ENCODE measurements at regions not wholly inside any gene's neighbourhood (a gene's known extent, or its start where the extent isn't known, plus 50 kb on each side); places are given as distances from the start of the nearest gene placed in this dataset.

GRCh38 chr16:85461814-85462713 is 151.1 kb upstream of the GSE1 start:
- 3 to 4% methylated on average over 18 to 23 of the region's 35 CpGs for WGBS, 2 donors
- TF ChIP-seq POLR2A (IDR thresholded peaks at IDR 0.05) (no peak), EP300 (IDR thresholded peaks at IDR 0.05) (no peak)
- TF ChIP-seq, protein P1, sequence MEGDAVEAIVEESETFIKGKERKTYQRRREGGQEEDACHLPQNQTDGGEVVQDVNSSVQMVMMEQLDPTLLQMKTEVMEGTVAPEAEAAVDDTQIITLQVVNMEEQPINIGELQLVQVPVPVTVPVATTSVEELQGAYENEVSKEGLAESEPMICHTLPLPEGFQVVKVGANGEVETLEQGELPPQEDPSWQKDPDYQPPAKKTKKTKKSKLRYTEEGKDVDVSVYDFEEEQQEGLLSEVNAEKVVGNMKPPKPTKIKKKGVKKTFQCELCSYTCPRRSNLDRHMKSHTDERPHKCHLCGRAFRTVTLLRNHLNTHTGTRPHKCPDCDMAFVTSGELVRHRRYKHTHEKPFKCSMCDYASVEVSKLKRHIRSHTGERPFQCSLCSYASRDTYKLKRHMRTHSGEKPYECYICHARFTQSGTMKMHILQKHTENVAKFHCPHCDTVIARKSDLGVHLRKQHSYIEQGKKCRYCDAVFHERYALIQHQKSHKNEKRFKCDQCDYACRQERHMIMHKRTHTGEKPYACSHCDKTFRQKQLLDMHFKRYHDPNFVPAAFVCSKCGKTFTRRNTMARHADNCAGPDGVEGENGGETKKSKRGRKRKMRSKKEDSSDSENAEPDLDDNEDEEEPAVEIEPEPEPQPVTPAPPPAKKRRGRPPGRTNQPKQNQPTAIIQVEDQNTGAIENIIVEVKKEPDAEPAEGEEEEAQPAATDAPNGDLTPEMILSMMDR (IDR thresholded peaks at IDR 0.05) = no peak
- peaks cover 0 to 52% (median 34%) of the 10 kb centered on the region in 4 donors for H3K4me1 ChIP-seq
- DNase-seq (ENCODE audit: low spot score in 2 of 2) = no peak
- H3K36me3 ChIP-seq = no peaks in the 10 kb centered on the region
- peaks cover 0 to 8% of the 10 kb centered on the region in 2 donors for H3K27me3 ChIP-seq
- peak overlapping the region in 2 of 4 donors; percentile 30 to 48 for H3K4me3 ChIP-seq
- peak overlapping the region in 1 of 4 donors; percentile 27 for H3K27ac ChIP-seq
- no peaks in the 10 kb centered on the region for H3K9me3 ChIP-seq

- no peaks in the 10 kb centered on the region for H3K36me3 ChIP-seq
- no peak for TF ChIP-seq POLR2A (IDR thresholded peaks at IDR 0.05)
- TF ChIP-seq EP300 (IDR thresholded peaks at IDR 0.05) = no peak
- TF ChIP-seq, protein P1 (IDR thresholded peaks at IDR 0.05) = no peak
- peaks cover 0 to 52% (median 34%) of the 10 kb centered on the region in 4 donors for H3K4me1 ChIP-seq
- H3K9me3 ChIP-seq = no peaks in the 10 kb centered on the region
- DNase-seq (ENCODE audit: low spot score in 2 of 2) = no peak
- peak overlapping the region in 2 of 4 donors; percentile 29 to 48 for H3K4me3 ChIP-seq
- WGBS, 2 donors = 16 to 20% methylated on average over 18 to 23 of the region's 80 CpGs
- no peak overlapping the region for H3K27ac ChIP-seq
- H3K27me3 ChIP-seq = peaks cover 0 to 8% of the 10 kb centered on the region in 2 donors
Measured at GRCh38 chr16:85462714-85463611, 150.2 kb upstream of the GSE1 start.

- TF ChIP-seq EP300 (IDR thresholded peaks at IDR 0.05) = no peak
- no peak for TF ChIP-seq POLR2A (IDR thresholded peaks at IDR 0.05)
- TF ChIP-seq, protein P1 (IDR thresholded peaks at IDR 0.05) = no peak
- WGBS, 2 donors = 84 to 86% methylated on average over 26 of the region's 26 CpGs
- Histone ChIP-seq H3K36me3 (no peaks in the 10 kb centered on the region), H3K9me3 (no peaks in the 10 kb centered on the region), H3K27ac (no peak overlapping the region), H3K27me3 (peaks cover 0 to 8% of the 10 kb centered on the region in 2 donors), H3K4me1 (peaks cover 0 to 52% (median 34%) of the 10 kb centered on the region in 4 donors), H3K4me3 (no peak overlapping the region)
- no peak for DNase-seq (ENCODE audit: low spot score in 2 of 2)
Measured at GRCh38 chr16:85463672-85464382, 149.3 kb upstream of the GSE1 start.

GRCh38 chr16:85464383-85465305 is 148.5 kb upstream of the GSE1 start:
- Histone ChIP-seq H3K9me3 (no peaks in the 10 kb centered on the region), H3K36me3 (no peaks in the 10 kb centered on the region), H3K27me3 (peaks cover 0 to 8% of the 10 kb centered on the region in 2 donors), H3K4me1 (peaks cover 0 to 45% (median 34%) of the 10 kb centered on the region in 4 donors), H3K27ac (no peak overlapping the region), H3K4me3 (no peak overlapping the region)
- TF ChIP-seq EP300 (IDR thresholded peaks at IDR 0.05) (no peak), POLR2A (IDR thresholded peaks at IDR 0.05) (no peak)
- TF ChIP-seq, protein P1 (IDR thresholded peaks at IDR 0.05) = no peak
- DNase-seq (ENCODE audit: low spot score in 2 of 2) = no peak
- WGBS, 2 donors = 86 to 89% methylated on average over 24 to 29 of the region's 30 CpGs
